NCI-H1694 (cell line): ENCODE measurements at regions not wholly inside any gene's neighbourhood (a gene's known extent, or its start where the extent isn't known, plus 50 kb on each side); places are given as distances from the start of the nearest gene placed in this dataset.
"Not testable (repeated sequence)": the region's sequence is repeated elsewhere in the genome, so short reads cannot be mapped to it uniquely, and the experiment has no call there.

Experiments used
- DNase-seq: peaks from one replicate; lab custom pipeline; 2025; lab: John Stamatoyannopoulos, UW

DNA sequence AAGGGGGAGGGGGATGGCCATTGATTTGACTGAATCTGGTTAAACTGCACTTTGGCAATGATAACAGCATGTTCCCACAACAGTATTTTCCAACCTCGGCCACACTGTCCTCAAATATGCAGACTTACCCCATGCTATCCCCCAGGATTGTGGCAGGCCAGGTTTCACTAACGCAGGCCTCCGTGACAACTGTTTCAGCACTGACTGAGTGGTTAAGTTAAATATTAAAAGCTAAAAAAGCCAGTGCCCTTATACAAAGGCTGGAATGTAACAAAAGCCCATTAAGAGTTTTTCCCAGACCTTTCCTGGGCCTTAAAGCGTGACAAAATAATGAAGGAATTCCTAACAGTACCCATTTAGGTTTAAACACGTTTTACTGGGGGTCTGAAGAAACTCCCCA, 202.9 kb downstream of the USP25 start:
- no peak for DNase-seq

DNA sequence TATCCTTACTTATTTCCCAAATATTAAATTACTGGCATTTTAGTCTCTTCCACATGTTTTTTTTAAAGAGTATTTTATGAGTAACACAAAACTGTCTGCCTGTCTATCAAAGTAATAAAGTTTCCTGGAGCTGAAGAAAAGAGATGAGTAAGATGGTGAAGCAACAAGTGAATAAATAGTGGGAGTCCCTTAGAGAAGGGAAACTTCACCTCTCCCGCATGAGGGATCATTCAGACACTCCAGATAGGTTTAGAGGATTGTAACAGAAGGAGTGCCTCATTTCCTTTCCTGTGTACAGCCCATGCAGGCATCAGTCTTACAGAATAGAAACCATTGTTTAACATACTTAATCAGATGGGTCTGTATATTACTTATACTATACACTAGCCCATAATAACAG, 205.7 kb downstream of the USP25 start:
- DNase-seq, result no peak

DNA sequence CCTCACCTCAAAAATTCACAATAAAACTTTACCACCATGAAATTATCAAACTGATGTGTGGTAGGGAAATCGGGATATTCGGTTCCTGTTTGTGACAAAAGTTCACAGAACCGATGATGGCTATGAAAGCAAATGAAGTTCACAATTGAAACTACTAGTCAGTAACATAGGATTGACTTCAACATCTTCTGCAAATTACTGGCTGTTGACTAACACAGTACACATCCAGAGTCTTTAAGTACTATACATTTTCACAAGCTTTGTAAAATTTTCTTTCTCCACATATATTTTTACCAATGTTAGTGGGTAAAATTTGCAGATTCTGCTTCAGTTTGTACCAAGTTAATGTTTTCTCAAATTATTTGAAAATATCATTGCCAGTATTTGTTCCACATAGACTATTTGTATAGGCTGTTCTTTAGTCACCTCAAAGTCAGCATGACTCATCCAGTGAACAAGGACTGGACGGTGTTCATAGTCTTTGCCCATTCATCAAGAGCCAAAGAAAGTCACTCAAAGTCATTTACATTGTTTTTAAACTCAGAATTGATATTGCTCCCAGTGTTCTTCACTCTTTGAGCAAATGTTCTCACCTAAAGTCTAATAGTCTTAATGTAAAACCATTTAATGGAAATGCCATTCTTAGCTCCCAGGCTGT, 213.4 kb downstream of the USP25 start:
- no peak for DNase-seq

DNA sequence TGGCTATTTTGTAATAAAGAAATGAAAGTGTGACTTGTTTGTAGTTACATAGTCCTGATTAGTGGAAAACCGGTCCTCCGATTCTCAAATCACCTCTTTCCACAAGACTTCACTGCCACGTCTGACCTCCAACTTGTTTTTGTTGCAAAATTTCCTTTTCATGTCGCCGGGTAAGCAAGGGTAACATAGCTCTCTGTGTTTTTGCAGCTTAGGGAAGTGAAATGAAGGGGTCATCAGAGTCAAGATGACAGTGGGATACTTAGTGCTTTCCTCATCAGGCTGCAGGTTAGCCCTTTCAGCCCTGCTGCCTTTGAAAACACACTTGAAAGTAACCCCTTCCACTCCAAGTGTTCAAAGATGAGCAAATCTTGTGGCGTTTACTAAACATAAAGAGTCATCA, 217.9 kb downstream of the USP25 start:
- no peak for DNase-seq

DNA sequence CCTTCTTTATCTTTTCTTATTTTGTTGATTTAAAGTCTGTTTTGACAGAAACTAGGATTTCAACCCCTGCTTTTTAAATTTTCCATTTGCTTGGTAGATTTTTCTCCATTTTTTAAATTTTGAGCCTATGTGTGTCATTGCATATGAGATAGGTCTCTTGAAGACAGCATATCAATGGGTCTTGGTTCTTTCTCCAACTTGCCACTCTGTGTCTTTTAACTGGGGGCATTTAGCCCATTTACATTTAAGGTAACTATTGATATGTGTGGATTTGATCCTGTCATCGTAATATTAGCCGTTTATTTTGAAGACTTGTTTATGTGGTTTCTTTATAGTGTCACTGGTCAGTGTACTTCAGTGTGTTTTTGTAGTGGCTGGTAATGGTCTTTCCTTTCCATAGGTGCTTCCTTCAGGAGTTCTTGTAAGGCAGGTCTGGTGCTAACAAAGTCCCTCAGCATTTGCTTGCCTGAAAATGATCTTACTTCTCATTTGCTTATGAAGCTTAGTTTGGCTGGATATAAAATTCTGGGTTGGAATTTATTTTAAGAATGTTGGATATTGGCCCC, 223.9 kb downstream of the USP25 start:
- no peak for DNase-seq

DNA sequence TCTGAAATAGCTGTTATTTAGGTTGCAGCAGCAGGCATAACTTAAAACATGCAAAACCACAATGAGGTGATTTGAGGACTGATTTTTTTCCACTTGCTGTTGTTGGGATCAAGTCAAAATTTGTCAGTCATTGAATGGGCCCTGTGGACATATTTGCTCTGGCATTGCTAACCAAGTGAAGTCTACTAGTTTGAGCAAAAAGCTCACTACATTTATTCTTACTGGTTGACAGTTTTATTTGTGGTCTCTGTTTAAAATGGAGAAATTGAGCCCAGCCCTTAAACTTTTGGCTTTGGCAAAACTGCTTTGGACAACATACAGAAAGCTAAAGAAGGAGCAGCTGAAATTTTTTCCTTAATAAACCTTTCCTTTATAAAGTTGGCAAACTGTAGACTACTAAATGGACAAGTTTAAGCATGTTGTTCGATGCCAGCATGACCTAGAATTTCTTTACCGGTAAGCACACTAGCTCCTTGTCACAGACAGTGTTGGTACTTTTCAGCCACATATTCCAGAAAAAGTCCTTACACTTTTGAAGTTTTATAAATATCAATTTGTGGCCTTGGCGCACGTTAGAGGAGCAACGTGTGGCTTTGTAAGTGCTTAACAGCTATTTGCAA, 234.6 kb downstream of the USP25 start:
- no peak for DNase-seq

DNA sequence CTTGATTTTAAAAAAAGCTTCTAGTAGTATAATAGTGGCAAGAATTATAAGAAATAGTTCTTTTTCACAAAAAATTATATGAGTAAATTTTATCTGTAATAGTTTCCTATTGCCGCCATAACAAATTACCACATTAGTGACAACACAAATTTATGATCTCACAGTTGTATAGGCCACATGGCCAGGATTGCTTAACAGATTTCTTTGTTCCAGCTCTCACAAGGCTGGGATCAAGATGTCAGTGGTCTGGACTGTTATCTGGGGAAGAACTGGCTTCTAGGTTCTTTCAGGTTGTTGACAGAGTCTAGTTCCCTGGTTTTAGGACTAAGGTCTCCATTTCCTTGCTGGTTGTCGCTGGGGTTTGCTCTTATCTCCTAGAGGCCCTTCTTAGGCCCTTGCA, 236.4 kb downstream of the USP25 start:
- no peak for DNase-seq

DNA sequence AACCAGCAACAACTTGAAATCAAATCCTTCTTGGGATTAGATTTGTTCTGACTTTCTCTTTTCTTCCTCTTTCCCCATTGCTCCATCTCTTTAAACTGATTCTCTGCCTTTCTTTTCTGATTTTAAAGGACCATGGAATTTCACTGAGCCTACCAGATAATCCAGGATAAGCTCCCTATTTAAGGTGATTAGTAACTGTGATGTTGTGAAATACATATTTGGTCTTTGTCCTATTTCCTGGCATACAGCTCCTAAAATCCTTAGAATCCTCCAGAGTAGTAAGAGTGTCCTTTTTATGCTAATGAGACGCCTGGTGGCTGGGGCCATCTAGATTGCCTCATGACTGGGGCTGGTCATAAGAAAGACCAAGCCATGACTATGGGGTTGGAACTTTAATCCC, 236.9 kb downstream of the USP25 start:
- DNase-seq, result no peak

DNA sequence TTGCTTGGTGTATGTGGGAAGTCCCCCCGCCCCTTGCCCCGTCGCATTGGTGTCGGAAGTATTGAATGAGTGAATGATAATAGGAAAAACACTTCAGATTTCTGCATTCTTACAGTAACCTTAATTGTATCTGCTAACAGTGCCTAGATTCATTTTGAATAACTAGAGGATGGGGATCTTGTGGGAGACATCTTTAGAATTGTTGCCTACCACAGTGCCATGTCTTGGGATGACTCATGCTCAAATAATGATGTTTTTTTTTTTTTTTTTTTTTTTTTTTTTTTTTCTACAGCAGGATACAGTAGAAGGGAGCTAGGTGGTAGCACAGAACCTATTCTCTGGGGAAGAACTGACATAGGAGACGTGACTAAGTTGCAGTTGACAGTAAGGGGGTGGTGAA, 237.9 kb downstream of the USP25 start:
- no peak for DNase-seq

DNA sequence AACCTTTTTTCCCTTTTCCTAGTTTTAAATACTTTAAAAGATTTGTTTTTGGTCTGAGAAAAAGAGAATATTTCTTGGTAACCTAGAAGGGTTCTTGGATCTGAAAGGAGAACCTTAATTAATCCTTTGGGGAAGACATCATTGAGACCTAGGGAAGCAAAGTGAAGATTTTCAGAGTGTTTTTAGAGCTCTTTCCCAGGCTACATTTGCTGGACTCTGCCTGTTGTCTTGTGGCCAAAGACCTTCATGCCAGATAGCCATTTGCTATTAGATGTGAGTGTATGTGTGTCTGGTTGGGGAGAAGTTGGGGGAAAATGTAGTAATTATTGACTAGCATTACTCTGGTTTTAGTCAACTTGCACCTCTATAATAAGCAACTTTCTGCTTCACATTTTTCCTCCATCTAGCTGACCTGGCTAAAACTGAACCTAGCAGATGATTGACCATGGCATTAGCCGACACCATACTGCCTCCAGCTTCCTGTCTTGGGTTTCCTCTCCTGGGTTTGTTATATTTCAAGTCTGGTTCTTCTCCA, 239.1 kb downstream of the USP25 start:
- DNase-seq, result no peak

DNA sequence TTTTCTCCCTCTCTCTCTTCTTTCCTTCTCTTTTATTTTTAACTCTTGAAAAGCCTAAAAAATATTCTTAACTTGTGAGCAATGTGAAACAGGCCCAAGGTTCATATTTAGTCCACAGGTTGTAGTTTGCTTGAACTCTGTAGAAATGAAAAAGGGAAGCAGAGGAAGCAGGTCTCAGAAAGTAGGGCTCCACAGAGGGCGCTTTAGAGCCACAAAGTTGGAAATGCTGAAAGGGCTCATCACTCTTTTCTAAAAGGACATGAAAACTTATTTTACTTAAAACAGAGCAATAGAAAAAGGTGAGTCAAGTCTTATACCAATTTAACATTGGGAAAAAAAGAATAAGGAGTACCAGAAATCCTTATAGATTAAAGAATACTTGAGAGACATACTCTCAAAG, 247.0 kb downstream of the USP25 start:
- no peak for DNase-seq

DNA sequence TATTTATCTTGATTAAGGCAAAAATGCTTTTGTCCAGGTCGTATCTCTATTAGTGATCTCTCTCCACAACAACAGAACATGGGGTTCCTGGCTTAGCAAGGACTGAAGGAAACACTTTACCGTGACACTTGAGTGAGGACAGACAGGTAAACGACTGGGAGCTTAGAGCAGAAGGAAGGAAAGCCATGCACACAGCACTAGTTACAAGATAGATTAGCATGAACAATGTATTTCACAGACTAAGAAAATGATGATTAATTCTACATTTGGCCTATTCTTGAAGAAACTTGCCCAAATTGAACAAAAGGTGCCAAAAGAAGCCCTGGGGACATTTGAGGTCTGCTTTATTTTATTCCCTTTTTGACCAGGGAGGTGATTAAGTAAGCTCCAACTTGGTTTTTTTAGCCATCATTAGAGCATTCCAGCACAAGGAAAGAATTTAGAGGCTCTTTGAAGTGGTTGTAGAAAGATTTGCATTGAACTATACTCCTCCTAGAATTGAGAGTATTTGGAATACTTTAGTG, 248.5 kb downstream of the USP25 start:
- no peak for DNase-seq

DNA sequence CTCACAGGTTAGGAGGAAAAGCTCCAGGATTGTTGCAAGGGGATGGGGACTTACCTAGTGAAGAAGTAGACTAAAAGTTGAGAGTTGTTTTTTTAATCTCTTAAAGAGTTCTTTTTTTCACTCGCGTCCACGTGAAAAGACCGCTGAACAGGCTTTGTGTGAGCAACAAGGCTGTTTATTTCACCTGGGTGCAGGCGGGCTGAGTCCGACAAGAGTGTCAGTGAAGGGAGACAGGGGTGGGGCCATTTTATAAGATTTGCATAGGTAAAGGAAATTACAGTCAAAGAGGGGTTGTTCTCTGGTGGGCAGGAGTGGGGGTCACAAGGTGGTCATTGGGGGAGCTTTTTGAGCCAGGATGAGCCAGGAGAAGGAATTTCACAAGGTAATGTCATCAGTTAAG, 249.7 kb downstream of the USP25 start:
- DNase-seq, result not testable (repeated sequence)

DNA sequence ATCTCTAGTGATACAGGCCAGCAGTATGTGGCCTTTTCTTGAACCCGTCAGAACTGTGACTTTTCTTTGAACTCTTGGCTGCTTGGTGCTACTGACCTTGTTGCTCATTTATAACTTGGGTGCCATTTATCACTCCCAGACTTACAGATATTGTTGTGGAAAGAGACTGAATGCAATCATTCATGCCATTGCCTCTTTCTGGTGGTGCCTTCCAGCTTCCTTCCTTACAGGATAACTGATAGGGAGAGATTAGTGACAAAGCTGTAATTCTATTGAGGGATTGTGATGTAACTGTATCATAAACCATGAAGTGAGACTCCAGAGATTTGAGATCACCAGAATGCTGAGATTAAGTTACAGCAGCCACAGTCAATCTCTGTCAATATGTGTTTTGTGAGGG, 256.5 kb downstream of the USP25 start:
- DNase-seq, result no peak

DNA sequence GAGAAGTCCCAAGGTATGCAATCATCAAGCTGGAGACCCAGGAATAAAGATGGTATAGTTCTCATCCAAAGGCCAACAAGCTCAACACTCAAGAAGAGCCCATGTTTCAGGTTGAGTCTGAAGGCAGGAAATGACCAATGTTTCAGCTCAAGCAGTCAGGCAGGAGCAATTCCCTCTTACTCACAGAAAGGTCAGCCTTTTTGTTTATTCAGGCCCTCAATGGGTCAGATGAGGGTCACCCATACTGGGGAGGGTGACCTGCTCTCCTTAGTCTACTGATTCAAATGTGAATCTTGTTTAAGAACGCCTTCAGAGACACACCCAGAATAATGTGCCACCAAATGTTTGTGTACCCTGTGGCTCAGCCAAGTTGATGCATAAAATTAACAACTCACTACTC, 262.4 kb downstream of the USP25 start:
- DNase-seq, result no peak

DNA sequence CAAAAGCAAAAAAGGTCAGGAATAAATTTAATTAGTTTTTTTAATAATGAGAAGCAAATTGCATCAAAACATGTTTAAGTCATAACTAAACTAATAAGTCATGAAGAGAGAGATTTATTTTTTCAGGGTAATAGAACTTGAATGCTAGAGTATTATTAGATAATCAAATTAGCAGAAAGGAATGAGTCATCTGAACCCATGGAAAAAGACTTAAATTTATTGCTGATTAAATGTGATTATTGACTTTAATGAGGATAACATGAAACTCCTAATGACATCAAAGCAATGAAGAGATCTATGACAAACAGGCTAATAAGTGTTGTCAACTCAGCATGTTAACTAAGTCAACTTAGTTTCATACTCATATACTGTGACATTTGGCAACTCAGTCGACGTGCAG, 264.2 kb downstream of the USP25 start:
- no peak for DNase-seq

DNA sequence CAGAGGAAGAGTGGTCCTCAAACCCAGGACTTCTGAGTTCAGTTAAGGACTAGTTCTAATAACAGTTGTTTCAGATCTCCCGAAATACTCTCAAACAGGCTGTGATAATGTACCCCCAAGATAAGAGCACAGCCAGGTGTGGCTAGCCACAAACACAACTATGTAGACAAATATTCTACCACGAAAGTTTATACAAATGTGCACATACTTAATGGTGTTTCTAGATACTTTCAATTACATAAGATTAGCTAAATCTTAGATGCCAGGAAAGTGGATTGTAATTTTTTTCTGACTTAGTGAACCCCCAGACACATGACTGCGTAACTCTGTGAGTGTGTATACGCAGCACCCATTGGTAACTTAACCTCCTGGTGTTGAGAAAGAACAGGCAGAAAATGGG, 270.0 kb downstream of the USP25 start:
- DNase-seq, result no peak

DNA sequence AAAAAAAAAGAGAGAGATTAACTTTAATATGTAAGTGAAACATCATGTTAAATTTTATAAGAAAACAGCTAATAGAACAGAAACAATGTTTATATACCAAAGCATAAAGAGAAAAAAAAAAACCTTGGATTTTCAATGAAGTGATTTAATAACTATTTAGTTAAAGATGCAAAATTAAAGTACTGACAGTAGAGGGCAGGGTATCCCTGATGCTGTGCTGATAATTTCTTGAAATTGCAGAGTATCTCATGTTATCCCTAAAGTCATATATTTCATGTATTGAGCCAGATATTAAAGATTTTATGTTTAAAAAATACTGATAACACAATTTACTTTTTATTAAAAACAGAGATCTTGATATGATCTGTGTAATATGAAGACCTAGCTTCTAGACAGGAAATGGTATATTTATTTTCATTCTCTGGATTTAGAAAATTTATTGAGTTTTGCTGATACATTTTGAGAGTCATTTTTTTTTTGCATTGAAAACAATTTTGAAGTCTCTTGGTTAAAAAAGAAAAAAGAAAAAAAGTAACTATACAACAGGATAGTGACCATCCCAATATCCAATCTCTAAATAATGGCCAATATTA, 273.2 kb downstream of the USP25 start:
- DNase-seq, result no peak

DNA sequence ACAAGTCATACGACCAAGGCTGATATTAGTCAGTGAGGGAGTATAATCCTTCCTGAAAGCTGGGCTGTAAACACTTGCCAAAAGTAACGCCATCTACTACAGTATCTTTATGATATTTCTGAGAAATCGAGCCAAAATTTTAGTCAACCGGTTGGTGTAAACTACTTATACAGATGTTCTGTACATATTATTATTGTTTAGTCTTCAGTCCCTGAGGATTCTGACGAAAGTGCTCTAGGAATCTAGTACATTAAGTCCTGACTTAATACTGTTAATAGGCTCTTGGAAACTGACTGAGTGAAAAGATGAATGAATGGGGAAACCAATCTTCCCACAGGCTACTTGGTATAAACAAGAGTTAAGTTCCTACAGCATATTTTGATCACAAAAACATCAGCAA, 274.3 kb downstream of the USP25 start:
- DNase-seq, result no peak

DNA sequence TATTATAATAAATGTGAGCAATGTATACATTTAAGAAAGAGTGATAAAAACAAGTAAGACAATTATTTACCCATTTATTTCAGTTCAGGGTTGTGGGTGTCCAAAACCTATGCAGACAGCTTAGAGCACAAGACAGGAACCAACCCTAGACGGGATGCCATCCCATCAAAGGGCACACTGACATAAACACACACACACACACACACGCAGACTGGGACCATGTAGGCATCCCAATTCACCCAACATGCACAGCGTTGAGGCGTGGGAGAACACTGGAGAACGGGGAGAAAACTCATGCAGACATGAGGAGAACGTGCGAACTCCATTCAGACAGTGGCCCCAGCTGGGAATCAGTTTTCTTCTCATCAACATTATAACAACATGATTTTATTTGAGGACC, 274.7 kb downstream of the USP25 start:
- DNase-seq, result no peak

DNA sequence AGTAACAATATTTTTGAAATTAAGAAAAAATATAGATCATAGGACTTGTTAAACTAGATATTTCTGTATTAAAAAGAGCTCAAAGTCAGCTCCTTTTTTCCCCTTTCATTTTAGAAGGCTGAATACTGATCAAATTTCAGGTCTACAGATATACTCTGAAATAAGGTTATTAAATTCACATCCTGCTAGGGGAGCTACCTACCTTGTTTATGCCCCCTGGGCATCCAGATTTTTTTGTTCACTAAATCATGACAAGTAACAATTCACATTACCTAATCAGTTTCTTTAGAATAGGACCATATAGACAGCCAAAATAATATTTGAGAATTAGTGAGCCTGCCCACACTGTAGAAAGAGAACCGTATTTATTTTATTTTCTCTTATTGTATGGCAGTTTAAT, 276.2 kb downstream of the USP25 start:
- no peak for DNase-seq

DNA sequence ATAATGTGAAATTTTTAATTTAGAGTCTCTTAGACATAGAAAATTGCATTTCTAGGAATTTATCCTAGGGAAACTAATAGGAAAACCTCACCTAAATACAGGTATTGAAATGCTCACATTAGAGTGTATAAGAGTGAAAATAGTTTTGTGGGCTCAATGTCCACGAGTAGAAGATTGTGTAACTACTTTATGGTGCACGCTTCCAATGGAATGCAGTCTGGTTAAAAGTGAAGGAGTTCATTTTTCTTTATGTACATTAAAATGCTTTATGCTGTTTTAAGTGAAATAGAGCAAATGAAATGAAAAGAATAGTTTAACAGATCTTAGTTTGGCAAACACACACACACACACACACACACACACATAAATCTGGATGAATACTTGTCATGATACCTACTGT, 278.2 kb downstream of the USP25 start:
- no peak for DNase-seq

DNA sequence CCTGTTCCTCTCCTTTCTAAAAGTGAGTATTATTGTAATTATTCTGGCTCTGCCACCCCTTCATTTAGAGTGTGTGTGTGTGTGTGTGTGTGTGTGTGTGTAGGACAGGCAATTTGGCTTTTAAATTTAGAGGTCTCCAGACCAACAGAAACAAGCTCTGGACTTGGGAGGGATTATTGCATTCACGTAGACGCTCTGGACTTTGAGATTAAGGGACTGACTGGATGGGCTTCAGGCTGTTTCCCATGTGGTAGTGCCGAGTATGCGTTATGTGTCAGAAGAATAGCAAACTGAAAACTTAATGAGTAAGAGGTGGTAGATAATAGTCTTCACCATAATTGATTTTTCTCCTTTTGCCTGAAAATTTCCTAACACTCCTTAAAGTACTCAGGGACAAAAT, 281.9 kb downstream of the USP25 start:
- no peak for DNase-seq
